ENCODE measurements at regions not wholly inside any gene's neighbourhood (a gene's known extent, or its start where the extent isn't known, plus 50 kb on each side); places are given as distances from the start of the nearest gene placed in this dataset.

DNA sequence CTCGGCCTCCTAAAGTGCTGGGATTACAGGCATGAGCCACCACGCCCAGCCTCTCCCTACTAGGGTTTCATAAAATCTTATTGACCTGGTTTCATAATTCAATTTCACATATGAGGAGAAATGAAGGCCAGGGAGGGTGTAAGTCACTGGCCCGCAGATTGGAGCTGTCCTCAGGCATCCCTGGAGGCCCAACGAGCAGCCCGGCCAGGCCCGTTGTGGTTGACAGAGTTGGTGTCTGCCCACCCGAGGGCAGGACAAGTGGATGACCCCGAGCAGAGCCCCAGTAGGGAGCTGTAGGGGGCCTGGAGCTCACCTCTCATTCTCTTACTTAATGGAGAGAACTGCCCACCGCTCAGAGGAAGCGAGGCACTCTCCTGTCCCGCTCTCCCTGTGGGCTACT is 78.9 kb downstream of the CPN2 start:
- peak overlapping the region in 1 of 2 donors; percentile 79 for H3K27ac ChIP-seq
- peaks cover 26% of the 10 kb centered on the region for H3K4me1 ChIP-seq (ENCODE audit: insufficient read depth)
- TF ChIP-seq, protein P1, sequence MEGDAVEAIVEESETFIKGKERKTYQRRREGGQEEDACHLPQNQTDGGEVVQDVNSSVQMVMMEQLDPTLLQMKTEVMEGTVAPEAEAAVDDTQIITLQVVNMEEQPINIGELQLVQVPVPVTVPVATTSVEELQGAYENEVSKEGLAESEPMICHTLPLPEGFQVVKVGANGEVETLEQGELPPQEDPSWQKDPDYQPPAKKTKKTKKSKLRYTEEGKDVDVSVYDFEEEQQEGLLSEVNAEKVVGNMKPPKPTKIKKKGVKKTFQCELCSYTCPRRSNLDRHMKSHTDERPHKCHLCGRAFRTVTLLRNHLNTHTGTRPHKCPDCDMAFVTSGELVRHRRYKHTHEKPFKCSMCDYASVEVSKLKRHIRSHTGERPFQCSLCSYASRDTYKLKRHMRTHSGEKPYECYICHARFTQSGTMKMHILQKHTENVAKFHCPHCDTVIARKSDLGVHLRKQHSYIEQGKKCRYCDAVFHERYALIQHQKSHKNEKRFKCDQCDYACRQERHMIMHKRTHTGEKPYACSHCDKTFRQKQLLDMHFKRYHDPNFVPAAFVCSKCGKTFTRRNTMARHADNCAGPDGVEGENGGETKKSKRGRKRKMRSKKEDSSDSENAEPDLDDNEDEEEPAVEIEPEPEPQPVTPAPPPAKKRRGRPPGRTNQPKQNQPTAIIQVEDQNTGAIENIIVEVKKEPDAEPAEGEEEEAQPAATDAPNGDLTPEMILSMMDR (IDR thresholded peaks at IDR 0.05) = no peak
- no peak for TF ChIP-seq POLR2A (IDR thresholded peaks at IDR 0.05)
- no peak for TF ChIP-seq EP300 (IDR thresholded peaks at IDR 0.05)
- 93 to 99% (median 97%) methylated on average over 11 of the region's 11 CpGs for WGBS, 3 donors
- intact Hi-C loops (cut with DNase I) = loop anchor here in 2 of 4 donors (5.0 to 10.0 kb wide), 2 partner anchors 130 to 267 kb away; no protein-coding TSS in a partner anchor
- H3K4me3 ChIP-seq = no peak overlapping the region
- DNase-seq = peak in 3 of 5 donors; percentile 12 to 31 (median 18)
- H3K36me3 ChIP-seq = no peaks in the 10 kb centered on the region
- H3K9me3 ChIP-seq = no peaks in the 10 kb centered on the region
- no peaks in the 10 kb centered on the region for H3K27me3 ChIP-seq

DNA sequence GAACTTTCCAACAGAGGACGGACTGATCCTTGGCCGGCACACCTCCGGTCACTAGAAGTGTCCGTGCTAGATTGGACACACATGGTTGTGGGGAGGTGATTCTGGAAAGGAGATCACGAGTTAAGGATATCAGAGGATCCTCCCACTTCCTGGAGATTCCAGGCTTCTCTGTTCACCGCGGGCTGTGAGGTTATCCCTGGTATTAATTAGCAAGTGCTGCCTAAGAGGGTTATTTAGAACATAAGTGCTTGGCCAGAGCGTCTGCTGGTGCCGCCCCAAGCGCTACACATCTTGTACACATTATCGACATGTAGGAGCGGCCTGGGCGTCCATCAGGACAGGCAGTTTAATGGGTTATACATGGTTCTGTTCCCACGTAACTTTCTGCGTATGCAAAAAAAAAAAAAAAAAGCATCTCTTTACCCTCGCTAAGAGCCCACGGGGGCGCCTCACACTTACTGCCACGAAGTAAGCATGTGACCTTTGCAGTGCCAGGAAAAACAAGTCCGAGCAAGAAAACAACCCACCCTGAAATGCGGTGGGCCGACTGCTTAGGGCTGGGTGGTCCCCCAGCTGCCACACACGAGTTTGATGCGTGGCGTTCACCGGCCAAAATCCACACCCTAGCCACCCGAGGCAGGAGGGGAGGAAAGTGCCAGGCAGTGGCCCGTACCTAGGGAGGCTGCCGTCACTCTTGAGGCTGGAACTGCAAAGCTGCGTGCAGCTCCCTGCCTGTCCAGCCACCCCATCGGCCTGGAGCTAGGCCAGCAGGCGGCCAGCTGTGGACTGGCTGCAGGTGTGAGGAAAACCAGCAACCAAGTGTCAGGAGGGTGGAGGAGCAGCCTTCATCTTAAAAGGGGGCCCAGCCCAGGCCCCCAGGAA is 78.0 kb downstream of the CPN2 start:
- Histone ChIP-seq H3K4me3 (no peak overlapping the region), H3K27ac (no peak overlapping the region), H3K4me1 (ENCODE audit: insufficient read depth) (peaks cover 28% of the 10 kb centered on the region), H3K27me3 (no peaks in the 10 kb centered on the region), H3K9me3 (no peaks in the 10 kb centered on the region), H3K36me3 (no peaks in the 10 kb centered on the region)
- no peak for TF ChIP-seq EP300 (IDR thresholded peaks at IDR 0.05)
- TF ChIP-seq, protein P1 (IDR thresholded peaks at IDR 0.05) = no peak
- TF ChIP-seq POLR2A (IDR thresholded peaks at IDR 0.05) = no peak
- intact Hi-C loops (cut with DNase I) = loop anchor here in 2 of 4 donors (5.0 to 10.0 kb wide), 2 partner anchors 131 to 268 kb away; no protein-coding TSS in a partner anchor
- 84 to 88% (median 86%) methylated on average over 32 of the region's 32 CpGs for WGBS, 3 donors
- DNase-seq = peak in 4 of 5 donors; percentile 14 to 35 (median 26)

DNA sequence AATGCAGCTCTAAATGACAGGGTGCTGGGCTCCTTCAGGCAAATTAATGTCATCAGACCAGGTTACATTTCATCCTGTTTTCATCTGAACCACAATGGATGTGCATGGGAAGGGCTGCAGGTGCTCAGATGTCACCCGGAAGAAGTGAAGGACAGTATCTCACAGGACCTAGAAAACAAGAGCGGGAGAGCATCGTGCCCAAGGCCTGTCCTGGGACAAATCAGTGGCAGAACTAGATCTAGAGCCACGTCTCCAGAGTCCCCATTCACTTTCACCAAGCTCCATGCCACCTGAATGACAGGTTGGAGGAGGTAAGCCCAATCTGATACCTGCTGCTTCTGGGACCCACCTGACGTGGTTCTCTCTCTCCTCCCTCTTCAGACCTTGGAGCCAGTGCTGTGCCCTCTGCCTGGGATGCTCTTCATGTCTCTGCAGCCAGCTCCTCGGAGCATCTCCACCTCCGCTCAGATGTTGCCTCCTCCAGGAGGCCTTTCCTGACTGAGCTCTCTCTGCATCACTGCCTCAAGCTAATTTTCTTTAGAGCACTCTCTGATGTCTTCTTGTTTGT is 77.3 kb downstream of the CPN2 start:
- DNase-seq = peak in 3 of 5 donors; percentile 1 to 12 (median 11)
- intact Hi-C loops (cut with DNase I) = loop anchor here in 2 of 4 donors (5.0 to 10.0 kb wide), 2 partner anchors 132 to 269 kb away; no protein-coding TSS in a partner anchor

More for the DNA sequence above, 77.3 kb downstream of the CPN2 start:
- H3K9me3 ChIP-seq = no peaks in the 10 kb centered on the region
- H3K27ac ChIP-seq = peak overlapping the region in 1 of 2 donors; percentile 48
- H3K4me1 ChIP-seq (ENCODE audit: insufficient read depth) = peaks cover 35% of the 10 kb centered on the region
- WGBS, 3 donors = 91 to 96% (median 93%) methylated on average over 7 of the region's 7 CpGs
- no peaks in the 10 kb centered on the region for H3K27me3 ChIP-seq
- no peaks in the 10 kb centered on the region for H3K36me3 ChIP-seq
- TF ChIP-seq, protein P1 (IDR thresholded peaks at IDR 0.05) = no peak
- no peak for TF ChIP-seq POLR2A (IDR thresholded peaks at IDR 0.05)
- no peak for TF ChIP-seq EP300 (IDR thresholded peaks at IDR 0.05)
- no peak overlapping the region for H3K4me3 ChIP-seq
